HG03565 (cell line): ENCODE measurements at regions not wholly inside any gene's neighbourhood (a gene's known extent, or its start where the extent isn't known, plus 50 kb on each side); places are given as distances from the start of the nearest gene placed in this dataset.

Source experiments
- ATAC-seq: cut with Tn5 transposase; IDR thresholded peaks from one replicate; pipeline ENCODE4 v1.9.1; 2021; ENCODE audit warnings: mild to moderate bottlenecking, moderate library complexity; ENCODE audit not compliant: unreplicated experiment

DNA sequence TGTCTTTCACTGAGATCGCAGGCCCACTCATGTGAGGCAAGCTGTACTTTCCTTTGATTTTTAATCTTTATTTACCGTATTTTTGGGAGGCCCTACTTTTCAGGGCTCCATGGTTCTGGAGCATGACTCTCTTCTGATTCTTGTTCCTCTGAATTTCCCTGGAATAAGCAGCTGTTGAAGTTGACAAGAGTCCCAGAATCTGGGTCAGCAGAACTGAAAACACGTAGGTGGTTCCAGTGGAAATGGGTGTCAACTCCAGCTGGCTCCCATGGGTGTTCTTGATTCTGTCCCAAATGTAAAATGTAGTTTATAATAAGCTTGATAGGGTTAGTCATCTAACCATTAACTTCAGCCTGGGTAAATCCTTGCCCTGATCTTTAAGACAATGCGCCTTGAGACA lies 409.4 kb downstream of the GATA3 start:
- no peak for ATAC-seq

DNA sequence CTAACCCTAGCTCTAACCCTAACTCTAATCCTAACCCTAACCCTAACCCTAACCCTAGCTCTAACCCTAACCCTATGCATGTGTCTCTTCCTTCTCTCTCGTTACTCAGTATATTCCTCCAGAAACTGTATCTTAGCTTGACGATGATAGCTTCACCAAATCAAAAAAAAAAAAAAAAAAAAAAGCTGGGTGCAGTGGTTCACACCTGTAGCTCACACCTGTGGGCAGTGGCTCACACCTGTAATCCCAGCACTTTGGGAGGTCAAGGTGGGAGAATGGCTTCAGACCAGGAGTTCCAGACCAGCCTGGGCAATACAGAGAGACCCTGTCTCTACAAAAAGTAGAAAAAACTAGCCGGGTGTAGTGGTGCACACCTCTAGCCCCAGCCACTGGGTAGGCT lies 414.0 kb downstream of the GATA3 start:
- ATAC-seq = no peak

DNA sequence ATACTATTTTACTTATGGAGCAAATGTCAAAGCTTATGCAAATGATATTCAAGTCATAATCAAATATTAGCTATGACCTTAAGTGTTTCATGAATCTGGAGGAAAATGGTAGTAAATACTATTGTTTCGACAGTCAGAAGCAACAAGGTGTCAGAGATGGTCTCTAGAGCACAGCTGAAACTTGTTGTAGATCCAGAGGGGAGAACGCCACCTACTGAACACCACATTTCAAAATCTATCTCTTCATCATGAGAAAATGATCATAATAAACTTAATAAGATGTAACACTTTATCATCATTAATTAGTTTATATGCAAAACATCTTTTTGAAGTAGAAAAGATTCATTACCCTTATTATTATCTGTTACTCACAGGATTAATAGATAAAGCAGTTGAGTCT lies 418.7 kb downstream of the GATA3 start:
- ATAC-seq = no peak

DNA sequence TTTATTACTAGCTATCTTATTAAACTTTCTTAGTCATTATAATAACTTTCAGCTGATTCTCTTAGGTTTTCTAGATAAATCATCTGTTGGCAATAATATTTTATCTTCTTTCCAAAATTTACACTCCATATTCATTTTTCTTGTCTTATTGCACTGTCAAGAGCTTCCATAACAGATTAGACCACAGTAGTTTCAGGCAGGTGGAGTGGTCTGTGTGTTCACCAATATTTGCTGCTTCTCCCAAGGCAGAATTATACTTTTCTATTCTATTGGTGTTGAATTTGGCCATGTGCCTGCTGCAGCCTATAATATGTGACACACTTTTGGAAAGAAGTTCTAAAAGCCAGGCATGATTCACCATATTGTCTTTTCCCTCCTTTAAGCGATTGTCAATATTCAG lies 422.8 kb downstream of the GATA3 start:
- ATAC-seq = no peak

DNA sequence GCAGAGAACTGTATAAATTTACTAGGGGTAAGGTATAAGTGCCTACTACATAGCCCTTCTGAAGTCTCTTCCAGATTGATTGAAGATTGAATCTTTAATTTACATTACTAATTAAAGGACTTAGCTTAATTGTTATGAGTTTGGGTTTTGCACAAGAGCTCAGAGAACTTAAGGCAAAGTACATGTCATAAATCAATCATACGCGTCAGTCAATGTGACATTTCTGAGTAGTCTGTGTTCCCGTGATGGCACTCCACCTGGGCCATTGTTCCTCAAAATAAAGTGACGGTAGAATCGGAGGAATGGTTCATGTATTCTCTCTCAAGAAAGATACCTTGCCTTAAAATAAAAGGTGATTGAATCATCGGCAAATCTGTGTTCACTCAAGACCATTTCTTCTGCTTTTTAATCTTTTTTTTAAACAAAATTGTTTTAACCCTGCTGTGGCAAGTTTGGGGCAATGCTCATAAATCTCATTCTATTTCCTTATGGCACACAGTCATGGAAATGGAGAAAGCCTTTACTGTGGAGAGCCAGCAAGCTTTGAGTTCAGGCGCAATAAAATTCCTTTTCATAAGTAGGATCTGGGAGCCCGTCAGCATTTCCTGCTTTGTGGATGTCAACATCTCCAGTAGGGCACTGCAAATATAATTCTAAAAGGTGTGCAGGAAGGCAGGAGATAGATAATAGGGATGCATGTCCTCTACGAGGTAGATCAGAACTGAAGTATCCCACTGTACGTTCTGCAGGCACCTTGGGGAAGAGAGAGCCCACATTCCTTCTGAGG lies 427.4 kb downstream of the GATA3 start:
- ATAC-seq = no peak

DNA sequence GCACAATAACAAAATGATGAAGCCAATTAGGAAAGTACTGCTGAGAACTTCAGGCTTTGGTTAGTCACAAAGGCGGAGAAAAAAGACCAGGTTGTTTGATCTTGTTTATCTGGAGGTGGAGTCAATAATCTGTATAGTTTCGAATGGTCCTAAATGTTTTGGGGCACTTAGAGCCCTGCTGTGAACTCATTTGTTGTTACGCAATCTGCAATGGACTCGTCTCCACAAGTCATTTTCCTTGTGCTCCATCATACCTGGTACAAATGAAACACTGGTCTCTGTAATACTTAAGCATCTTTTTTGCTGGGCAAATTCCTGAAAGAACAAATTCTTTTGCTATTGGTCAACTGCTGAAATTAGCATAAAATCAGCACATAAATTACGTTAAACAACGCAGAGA lies 430.5 kb downstream of the GATA3 start:
- no peak for ATAC-seq

DNA sequence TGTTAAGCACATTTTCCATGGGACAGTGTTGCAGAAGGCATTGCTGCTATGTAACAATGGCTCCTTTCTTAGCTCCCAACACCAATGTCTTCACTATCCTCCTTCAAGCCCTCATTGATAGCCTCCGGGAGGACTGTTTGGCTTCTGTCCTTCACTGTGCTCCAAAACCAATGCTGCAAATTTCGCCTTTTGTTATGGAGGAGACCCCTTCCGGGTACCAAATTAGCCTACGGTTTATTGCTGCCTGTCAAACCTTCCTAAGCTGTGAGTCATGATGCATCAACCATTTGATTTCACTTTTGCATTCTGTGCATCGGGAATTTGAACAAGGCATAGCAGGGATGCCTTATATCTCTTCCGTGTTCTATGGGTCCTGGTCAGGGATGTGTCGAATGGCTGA lies 432.9 kb downstream of the GATA3 start:
- ATAC-seq = no peak

DNA sequence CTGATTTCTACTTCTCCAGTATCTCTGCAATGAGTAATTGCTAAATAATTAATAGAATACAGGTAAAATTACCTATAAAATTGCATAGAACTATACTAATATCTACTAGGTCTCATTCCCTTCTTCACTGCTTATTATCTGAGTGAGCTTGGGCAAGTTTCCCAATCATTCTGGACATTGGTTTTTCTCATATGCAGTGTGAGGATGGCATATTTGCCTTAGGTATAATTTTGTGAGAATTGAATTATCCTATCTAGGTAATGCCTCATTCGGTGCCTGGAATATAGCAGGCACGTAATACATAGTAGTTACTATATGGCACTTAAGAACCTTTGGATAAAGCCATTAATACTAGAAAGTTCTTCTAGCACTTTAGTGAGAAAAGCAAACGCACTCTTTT lies 434.7 kb downstream of the GATA3 start:
- ATAC-seq = no peak

DNA sequence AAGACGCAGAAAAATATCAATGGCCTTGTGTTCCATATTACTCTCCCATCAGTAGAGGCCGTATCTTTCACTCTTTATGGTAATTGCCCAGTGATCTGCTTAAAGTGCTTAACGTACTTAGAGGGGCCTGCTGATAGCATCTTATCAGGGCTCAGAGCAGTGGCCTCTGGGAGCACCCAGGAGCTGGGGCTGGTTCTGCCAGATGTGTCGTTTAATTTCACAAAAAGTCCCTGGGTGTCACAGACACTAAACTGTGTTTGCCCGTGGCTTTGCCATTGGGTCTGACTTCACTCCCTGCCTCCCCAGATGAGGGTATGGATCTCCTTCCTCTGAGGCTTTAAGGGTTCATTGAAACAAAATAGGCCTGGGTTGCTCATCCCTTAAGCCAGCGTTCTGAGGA lies 435.3 kb downstream of the GATA3 start:
- ATAC-seq = no peak

DNA sequence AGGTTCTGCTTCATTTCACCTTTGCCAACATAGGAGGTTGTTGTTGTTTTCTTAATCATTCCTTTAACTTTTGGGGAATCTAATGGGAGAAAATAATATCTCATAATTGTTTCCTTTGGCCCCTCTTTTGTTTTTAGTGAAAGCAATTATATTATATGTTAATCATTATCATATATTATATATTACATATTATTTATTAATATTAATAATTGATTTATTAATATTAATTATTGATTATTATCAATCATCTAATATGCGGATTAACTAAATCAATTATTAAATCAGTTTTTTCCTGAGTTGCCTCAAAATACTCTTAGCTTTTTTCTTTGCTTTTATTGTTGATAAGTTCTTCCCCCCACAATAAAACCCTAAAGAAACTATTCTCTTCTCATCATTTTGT lies 443.8 kb downstream of the GATA3 start:
- no peak for ATAC-seq

DNA sequence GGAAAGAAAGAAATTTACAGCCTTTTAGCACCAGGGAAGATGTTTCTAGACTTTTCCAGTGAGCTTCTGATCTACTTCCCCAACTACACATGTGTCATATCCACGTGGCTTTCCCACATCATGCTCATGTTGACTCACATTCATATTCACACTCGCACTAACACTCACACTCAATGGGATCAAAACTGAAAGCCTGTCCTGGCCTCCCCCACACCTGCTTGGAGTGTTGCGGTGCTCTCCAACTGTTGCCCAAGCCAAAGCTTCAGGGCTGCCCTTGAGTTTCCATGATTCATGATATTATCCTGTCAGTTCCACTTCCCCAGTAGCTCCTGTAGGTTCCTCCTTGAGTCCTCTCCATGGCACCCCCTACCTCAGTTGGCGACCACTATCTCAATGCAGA lies 444.4 kb downstream of the GATA3 start:
- ATAC-seq = no peak

DNA sequence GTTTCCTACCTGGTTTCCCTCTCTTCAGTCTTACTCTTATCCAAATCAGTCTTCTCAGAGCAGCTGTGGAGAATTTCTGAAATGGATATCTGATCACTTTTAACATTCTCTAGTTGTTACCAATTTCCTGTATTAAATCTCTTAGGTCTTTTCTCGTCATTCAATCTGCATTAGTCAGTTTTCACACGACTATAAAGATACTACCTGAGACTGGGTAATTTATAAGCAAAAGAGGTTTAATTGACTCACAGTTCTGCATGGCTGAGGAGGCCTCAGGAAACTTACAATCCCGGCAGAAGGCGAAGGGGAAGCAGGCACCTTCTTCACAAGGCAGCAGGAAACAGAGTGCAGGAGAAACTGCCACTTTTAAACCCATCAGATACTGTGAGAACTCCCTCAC lies 444.8 kb downstream of the GATA3 start:
- ATAC-seq = no peak

DNA sequence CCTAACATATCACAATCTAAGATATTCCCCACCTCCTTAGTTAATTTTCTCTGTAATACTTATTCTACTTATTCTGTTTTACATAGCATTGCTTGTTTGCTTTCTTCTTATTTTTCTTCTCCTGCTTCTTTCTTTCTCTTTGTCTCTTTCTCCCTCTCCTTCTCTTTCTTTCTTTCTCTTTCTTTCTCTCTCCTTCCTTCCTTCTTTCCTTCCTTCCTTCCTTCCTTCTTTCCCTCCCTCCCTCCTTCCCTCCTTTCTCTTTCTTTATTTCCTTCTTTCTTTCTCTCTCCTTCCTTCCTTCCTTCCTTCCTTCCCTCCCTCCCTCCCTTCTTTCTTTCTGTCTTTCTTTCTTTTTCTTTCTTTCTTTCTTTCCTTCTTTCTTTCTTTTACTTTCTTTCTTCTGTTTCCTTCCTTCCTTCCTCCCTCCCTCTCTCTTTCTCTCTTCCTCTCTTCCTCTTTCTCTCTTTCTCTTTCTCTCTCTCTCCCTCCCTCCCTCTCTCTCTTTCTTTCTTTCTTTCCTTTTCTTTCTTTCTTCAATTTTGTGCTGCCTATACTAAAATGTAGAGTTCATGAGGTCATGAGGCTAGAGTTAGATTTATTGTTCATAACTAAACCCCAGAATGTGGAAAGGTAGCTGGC lies 445.4 kb downstream of the GATA3 start:
- ATAC-seq = no peak

DNA sequence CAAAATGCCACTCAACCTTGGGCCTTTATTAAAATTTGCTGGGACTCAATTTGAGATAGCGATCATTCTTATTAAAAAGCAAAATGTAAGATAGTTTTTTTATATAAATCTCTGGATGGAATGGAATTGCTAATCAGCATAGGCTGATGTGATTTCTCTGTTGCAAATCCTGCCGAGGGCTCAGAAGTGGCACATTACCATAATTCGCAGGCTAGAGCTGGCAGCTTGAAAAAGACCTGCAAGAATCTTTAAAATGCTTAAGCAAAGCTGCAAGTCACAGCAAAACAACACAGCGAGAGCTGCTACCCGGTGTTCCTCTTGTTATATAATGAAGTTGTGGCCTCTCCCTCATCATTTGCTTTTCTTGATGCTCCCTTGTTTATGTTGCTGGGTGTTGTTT lies 448.1 kb downstream of the GATA3 start:
- no peak for ATAC-seq

DNA sequence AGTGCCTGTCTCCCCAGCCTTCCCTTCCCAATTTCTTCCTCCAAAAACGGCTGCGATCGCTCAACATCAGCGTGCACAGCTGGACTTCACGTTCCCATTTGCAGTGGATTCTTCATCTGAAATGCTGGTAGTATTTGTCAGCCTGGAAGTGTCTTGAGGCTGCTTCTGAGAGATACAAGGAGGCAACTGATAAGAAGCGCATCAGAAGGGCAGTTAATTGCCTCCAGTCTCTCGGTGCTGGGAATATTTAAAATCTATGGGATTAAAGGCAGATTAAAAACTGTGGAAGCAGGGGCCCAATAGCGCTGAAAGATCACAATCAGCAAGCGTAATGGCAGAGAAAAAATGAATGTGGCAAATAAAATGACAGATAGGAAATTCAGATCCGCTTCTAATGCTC lies 450.0 kb downstream of the GATA3 start:
- ATAC-seq = no peak

DNA sequence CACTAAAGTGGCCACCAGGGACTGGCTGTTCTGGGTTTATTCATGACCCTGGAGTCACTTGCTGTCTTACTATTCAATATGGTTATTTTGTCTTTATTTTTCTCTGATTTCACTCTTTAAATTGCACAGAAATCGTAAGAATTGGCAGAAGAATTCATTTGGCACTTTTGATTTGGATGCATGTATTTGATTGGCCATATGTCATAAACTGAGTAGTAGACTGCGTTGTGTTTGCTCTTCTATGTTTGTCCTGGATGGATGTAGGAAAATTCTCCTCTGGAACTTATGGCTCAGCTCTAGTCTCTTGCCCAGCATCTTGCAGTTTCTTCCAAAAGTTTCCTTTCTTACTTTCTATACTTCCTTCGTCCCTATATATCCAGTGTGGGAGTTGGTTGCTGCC lies 452.7 kb downstream of the GATA3 start:
- ATAC-seq = no peak

DNA sequence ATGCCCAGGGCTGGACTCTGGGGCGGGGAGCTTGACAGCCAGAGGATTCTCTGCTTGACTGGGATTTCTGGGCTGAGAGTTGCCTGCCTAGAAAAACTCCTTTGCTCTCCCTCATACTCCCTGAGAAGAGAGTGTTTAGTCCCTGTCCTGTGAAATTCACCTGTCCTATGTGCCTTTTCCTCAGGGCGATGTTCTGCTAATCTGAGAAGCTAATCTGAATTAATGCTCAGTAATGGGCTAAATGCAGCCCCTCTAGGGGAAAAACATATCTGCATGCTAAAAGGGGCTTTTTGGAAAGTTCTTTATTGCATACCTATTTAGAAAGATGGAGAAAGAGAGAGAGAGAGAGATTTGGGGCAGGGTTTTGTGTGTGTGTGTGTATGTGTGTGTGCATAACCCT lies 454.4 kb downstream of the GATA3 start:
- ATAC-seq = no peak

DNA sequence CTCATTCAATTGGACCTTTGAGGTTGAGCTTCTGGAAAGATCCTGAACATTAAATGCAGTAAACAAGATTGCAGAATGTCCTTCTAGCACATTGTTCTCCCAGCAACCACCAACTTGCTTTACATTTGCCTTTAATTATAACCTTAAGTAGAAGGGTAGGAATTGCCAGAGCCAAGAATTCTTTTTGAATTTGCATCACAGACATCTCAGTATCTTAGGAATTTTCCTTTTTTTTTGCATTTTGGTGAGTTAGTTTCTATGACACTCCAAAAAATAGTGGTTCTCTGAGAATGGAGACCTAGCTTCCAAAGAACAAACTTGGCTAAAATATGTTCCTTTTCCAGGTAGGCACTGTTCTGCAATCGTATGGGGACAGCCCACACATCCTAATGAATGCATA lies 456.0 kb downstream of the GATA3 start:
- ATAC-seq = no peak

DNA sequence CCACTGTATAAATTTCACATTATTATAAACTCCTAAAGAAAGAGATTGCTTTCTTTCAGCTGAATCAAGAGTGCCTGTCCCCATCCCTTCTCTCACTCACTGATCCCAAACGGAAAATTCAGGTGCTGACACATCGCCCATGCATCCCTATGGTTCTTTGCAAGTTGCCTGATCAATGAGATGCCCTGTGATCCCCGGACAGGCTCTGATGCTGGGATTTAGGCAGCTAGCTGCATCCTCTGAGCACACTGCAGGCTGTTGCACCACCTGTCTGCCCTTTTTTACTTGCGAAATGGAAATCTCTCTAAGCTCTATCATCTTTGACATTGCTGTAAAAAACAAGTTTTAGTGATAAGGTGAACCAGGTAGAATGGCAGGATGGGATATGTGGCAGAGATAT lies 456.5 kb downstream of the GATA3 start:
- ATAC-seq = no peak

DNA sequence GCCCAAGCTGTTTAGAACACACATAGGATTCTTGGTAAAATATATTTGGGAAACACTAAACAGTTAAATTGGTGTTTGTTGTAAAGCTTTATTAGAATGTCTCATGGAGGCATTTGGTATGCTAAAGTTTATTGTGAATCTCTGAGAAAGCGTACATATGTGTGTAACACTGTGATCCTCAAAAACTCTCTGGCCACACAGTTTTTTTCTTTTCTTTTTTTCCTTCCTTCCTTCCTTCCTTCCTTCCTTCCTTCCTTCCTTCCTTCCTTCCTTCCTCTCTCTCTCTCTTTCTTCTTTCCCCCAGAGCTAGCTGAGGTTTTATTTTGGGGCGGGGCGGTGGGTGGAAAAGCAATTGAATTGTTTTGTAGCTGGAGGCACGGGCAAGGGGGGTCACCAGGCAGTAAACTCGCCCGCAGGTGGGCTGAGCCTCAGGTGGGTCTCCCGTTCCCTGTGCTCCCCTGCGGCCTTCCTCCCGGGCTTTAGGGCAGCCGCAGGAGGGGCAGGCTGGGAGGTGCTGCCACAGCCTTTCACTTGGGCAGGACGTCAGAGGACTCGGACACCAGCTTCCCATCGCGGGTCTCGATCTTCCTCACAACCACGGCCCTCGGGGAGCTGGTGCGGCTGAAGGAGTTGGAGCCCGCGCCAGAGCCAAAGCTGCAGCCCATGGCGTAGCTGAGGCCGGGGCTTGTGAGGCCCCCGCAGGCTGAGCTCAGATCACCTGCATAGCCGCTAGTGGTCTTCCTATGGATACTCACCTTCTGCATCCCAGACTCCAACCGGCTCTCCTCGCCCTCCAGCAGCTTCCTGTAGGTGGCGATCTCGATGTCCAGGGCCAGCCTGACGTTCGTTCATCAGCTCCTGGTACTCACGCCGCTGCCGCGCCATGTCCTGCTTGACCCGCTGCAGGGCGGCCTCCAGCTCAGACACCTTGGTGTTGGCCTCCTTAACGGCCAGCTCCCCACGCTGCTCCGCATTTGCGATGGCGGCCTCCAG lies 459.0 kb downstream of the GATA3 start:
- no peak for ATAC-seq

DNA sequence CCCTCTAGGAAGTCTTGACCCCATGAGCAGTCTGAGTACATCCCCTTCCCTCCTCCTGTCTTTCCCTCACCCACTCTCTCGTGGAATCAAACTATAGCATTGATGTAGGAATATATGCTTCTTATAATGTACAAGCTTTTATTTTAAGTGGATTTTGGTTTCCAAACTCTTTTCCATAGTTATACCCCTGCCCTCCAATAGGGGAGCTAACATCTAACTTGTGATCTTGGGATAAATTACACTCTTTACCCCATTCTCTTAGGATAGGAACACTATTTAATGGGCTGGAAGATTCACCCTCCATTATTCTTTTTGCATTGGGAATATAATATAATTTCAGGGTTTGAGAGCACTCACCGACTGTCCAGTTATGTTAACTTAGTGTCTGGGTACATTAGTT lies 465.9 kb downstream of the GATA3 start:
- no peak for ATAC-seq

DNA sequence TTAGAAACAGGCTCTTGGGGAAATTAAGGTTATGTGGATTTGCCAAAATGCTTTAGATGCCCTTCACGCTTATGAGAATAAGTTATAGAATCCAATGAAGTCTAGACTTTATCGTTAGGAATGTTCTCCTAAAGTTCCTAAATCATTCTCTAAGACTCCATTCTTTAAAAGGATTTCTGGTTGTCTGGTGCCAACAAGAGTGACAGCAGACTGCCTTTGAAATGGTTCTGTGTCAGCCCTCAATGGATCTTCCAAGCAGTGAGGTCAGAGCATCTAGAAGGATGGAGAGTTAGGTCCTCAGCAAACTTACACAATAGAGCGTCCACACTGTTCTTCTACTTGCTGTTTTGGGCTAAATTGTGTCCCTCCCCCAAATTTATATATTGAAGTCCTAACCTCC lies 473.3 kb downstream of the GATA3 start:
- ATAC-seq = no peak
